ENCODE measurements at regions not wholly inside any gene's neighbourhood (a gene's known extent, or its start where the extent isn't known, plus 50 kb on each side); places are given as distances from the start of the nearest gene placed in this dataset.

GRCh38 chr16:80081846-80082245 is 458.9 kb upstream of the DYNLRB2 start:
- TF ChIP-seq CTCF (IDR thresholded peaks at IDR 0.05) (no peak), TCF7 (CRISPR knock-in tag; IDR thresholded peaks at IDR 0.05; ENCODE audit: low read depth) (no peak), ETV6 (CRISPR knock-in tag; IDR thresholded peaks at IDR 0.05) (no peak), NR3C1 (CRISPR knock-in tag; conservative IDR thresholded peaks at IDR 0.05; ENCODE audit: low read depth) (no peak)

All from WTC11 (cell line).